IMR-90 (cell line): ENCODE measurements at regions not wholly inside any gene's neighbourhood (a gene's known extent, or its start where the extent isn't known, plus 50 kb on each side); places are given as distances from the start of the nearest gene placed in this dataset.
A peak's percentile ranks its signal among the peaks of the same experiment; 100 is the strongest.

Source experiments
- ATAC-seq: fragments of 200-7000 bp; cut with Tn5 transposase; 2 replicates; pipeline ENCODE4 v1.9.1; 2020; ENCODE audit warnings: low read depth, mild to moderate bottlenecking, moderate library complexity
- BruUV-seq: library from RNA; stranded (reverse); fragments of 400-500 nt; replicated peaks from 2 replicates; lab custom pipeline; 2021; lab: Mats Ljungman, UMichigan
- CTCF ChIA-PET: fragments of 300-600 bp; formaldehyde crosslinking; extraction: SDS; loops from one replicate; lab custom pipeline; 2021; ENCODE audit warnings: antibody characterized with exemption; lab: Yijun Ruan, JAX
- POLR2A ChIA-PET: fragments of 300-600 bp; sonication (Branson Sonifier 250); formaldehyde crosslinking; loops from one replicate; lab custom pipeline; 2022; ENCODE audit warnings: antibody characterized with exemption; ENCODE audit not compliant: unreplicated experiment; lab: Charles Lee
- DNase-seq: peaks from one replicate; pipeline ENCODE4 v3.0.0; 2013
- H2AFZ ChIP-seq: replicated peaks from 2 replicates; pipeline ENCODE3; 2013; ENCODE audit warnings: low read length, mild to moderate bottlenecking; ENCODE audit not compliant: poor library complexity
- H2AK5ac ChIP-seq: 2 replicates; pipeline ENCODE4 v1.6.1; 2013; ENCODE audit warnings: low read depth, low read length, inconsistent platforms
- H2AK9ac ChIP-seq: replicated peaks from 2 replicates; pipeline ENCODE3; 2013; ENCODE audit warnings: mild to moderate bottlenecking, low read depth, low read length, moderate library complexity; ENCODE audit not compliant: poor library complexity
- H2BK120ac ChIP-seq: 2 replicates; pipeline ENCODE4 v1.6.1; 2013; ENCODE audit warnings: low read depth, low read length, inconsistent platforms
- H2BK15ac ChIP-seq: 3 replicates; pipeline ENCODE4 v1.6.1; 2013; ENCODE audit warnings: low read depth, low read length, inconsistent platforms
- H2BK20ac ChIP-seq: 2 replicates; pipeline ENCODE4 v1.6.1; 2013; ENCODE audit warnings: low read depth, mild to moderate bottlenecking, inconsistent platforms, low read length, moderate library complexity
- H2BK5ac ChIP-seq: 2 replicates; pipeline ENCODE4 v1.6.1; 2013; ENCODE audit warnings: mild to moderate bottlenecking, low read depth, low read length, inconsistent platforms; ENCODE audit not compliant: poor library complexity, severe bottlenecking
- H3K14ac ChIP-seq: replicated peaks from 2 replicates; pipeline ENCODE4 v1.6.1; 2013; ENCODE audit warnings: low read depth, low read length, inconsistent platforms
- H3K18ac ChIP-seq: 2 replicates; pipeline ENCODE4 v1.6.1; 2013; ENCODE audit warnings: low read depth, low read length, control low read depth
- H3K23ac ChIP-seq: 2 replicates; pipeline ENCODE4 v1.6.1; 2013; ENCODE audit warnings: low read depth, low read length, inconsistent platforms
- H3K27ac ChIP-seq: 2 replicates; pipeline ENCODE4 v1.5.1; 2013; ENCODE audit warnings: mild to moderate bottlenecking, control low read depth, low read length; ENCODE audit not compliant: insufficient read depth
- H3K27me3 ChIP-seq: 2 replicates; pipeline ENCODE4 v1.6.1; 2013; ENCODE audit warnings: low read length; ENCODE audit not compliant: control insufficient read depth, insufficient read depth
- H3K36me3 ChIP-seq: 2 replicates; pipeline ENCODE4 v1.6.1; 2013; ENCODE audit warnings: low read length, mixed read lengths; ENCODE audit not compliant: control insufficient read depth, insufficient read depth
- H3K4ac ChIP-seq: 2 replicates; pipeline ENCODE4 v1.6.1; 2013; ENCODE audit warnings: low read depth, low read length, inconsistent platforms
- H3K4me1 ChIP-seq: 2 replicates; pipeline ENCODE4 v1.6.1; 2013; ENCODE audit warnings: low read length, mixed read lengths; ENCODE audit not compliant: control insufficient read depth, insufficient read depth
- H3K4me2 ChIP-seq: 2 replicates; pipeline ENCODE4 v1.6.1; 2013; ENCODE audit warnings: low read depth, mild to moderate bottlenecking, control low read depth, low read length, moderate library complexity
- H3K4me3 ChIP-seq: 2 replicates; pipeline ENCODE4 v1.5.1; 2013; ENCODE audit warnings: low read depth, mild to moderate bottlenecking, control low read depth, low read length, moderate library complexity; ENCODE audit not compliant: insufficient read depth
- H3K56ac ChIP-seq: 2 replicates; pipeline ENCODE4 v1.6.1; 2013; ENCODE audit warnings: low read length, inconsistent platforms; ENCODE audit not compliant: insufficient read depth; ENCODE audit errors: extremely low read depth
- H3K79me1 ChIP-seq, 2 experiments: 2 replicates each; pipeline ENCODE4 v1.6.1; 2013; ENCODE audit warnings: low read length in 2 of 2, inconsistent platforms in 1 of 2, low read depth in 1 of 2
- H3K9ac ChIP-seq: 2 replicates; pipeline ENCODE4 v1.6.1; 2013; ENCODE audit warnings: low read depth, low read length, control low read depth
- H3K9me1 ChIP-seq: 2 replicates; pipeline ENCODE4 v1.6.1; 2013; ENCODE audit warnings: low read length, inconsistent platforms; ENCODE audit not compliant: insufficient read depth
- H3K9me3 ChIP-seq: 2 replicates; pipeline ENCODE4 v1.6.1; 2013; ENCODE audit warnings: low read length; ENCODE audit not compliant: control insufficient read depth, insufficient read depth
- H4K20me1 ChIP-seq: 2 replicates; pipeline ENCODE4 v1.6.1; 2013; ENCODE audit warnings: low read length, inconsistent platforms; ENCODE audit not compliant: insufficient read depth
- H4K5ac ChIP-seq: 2 replicates; pipeline ENCODE4 v1.6.1; 2013; ENCODE audit warnings: mild to moderate bottlenecking, low read depth, low read length, control low read depth
- H4K8ac ChIP-seq, 2 experiments: 2 replicates each; pipeline ENCODE4 v1.6.1; 2013; ENCODE audit warnings: low read depth in 2 of 2, low read length in 2 of 2, control low read depth in 1 of 2, inconsistent platforms in 1 of 2
- H4K91ac ChIP-seq: 2 replicates; pipeline ENCODE4 v1.6.1; 2013; ENCODE audit warnings: low read depth, low read length, inconsistent platforms; ENCODE audit not compliant: insufficient read depth
- BHLHE40 ChIP-seq: fragments of 150-350 bp; IDR thresholded peaks from 2 replicates; pipeline ENCODE4 v1.6.1; 2016; ENCODE audit warnings: mild to moderate bottlenecking, low read depth, low read length
- CEBPB ChIP-seq: IDR thresholded peaks from 2 replicates; pipeline ENCODE4 v1.6.1; 2012; ENCODE audit warnings: low read depth, low read length, improper control_type of control experiment
- WGBS, 2 experiments: methylation state at CpG; one replicate each; pipeline versions ENCODE4 v1.1.5 to v1.1.7; 2013; ENCODE audit warnings: missing lambda C conversion rate in 2 of 2; ENCODE audit not compliant: insufficient read length in 1 of 2; ENCODE audit errors: extremely low coverage in 2 of 2; 5-methylcytosine and 5-hydroxymethylcytosine counted together
- dilution Hi-C: fragments of 300-500 bp; cut with HindIII; formaldehyde crosslinking; loops from one replicate; pipeline ENCODE4 v1.14.3; 2018; ENCODE audit warnings: low sequenced_read_pairs; ENCODE audit not compliant: unreplicated experiment
- in situ Hi-C: fragments of 300-500 bp; cut with MboI; formaldehyde crosslinking; loops from 3 replicates; pipeline ENCODE4 v1.14.3; 2019; ENCODE audit warnings: low sequenced_read_pairs, inconsistent platforms, mixed read lengths
- intact Hi-C: fragments of 100-400 bp; cut with micrococcal nuclease; formaldehyde crosslinking; loops from 2 replicates; pipeline ENCODE4 v1.10.0; 2022

GRCh38 chr6:56736804-56737203 is 94.1 kb upstream of the DST start:
- Histone ChIP-seq H3K4me2 (no peak overlapping the region), H4K5ac (no peak overlapping the region), H2AFZ (no peak overlapping the region), H3K36me3 (no peaks in the 10 kb centered on the region; the same call in 1 of the 2 replicates), H3K9me1 (peaks cover 10% of the 10 kb centered on the region; the same call in 1 of the 2 replicates), H3K27me3 (no peaks in the 10 kb centered on the region), H4K8ac (no peak overlapping the region), H3K4me1 (peaks cover 13% of the 10 kb centered on the region), H2AK9ac (no peak overlapping the region), H3K79me1 (peaks cover 20 to 65% of the 10 kb centered on the region in 2 experiments), H3K4me3 (no peak overlapping the region), H2BK120ac (no peak overlapping the region), H3K14ac (no peak overlapping the region), H3K18ac (no peak overlapping the region), H2BK20ac (no peak overlapping the region), H2AK5ac (no peak overlapping the region), H2BK5ac (no peak overlapping the region), H3K9me3 (no peaks in the 10 kb centered on the region), H3K56ac (no peak overlapping the region), H3K27ac (no peak overlapping the region), H2BK15ac (no peak overlapping the region), H3K23ac (no peak overlapping the region), H3K9ac (no peak overlapping the region), H4K20me1 (peaks cover 15% of the 10 kb centered on the region), H4K91ac (no peak overlapping the region), H3K4ac (no peak overlapping the region)
- dilution Hi-C loops = no loop called here
- ATAC-seq = no peak
- CTCF ChIA-PET = interaction anchor here (0.6 to 1.2 kb wide), 3 partner anchors 10 to 15 kb away, joined by 3 to 4 read pairs (median 3); no protein-coding TSS in a partner anchor
- TF ChIP-seq BHLHE40 (no peak), CEBPB (0 out of 2 replicates have a peak, but pooled peaks have one; percentile 5)
- intact Hi-C loops = no loop called here
- POLR2A ChIA-PET = no interaction called here
- no TSS peak for BruUV-seq
- in situ Hi-C loops = no loop called here
- no peak for DNase-seq
- 100% methylated on average over 1 of the region's 4 CpGs; no CpG with 5 or more reads in 1 of the 2 experiments for WGBS, 2 experiments
